ENCODE measurements at regions not wholly inside any gene's neighbourhood (a gene's known extent, or its start where the extent isn't known, plus 50 kb on each side); places are given as distances from the start of the nearest gene placed in this dataset.

GRCh38 chr13:33349288-33349985 is 63.9 kb upstream of the STARD13 start:
- Histone ChIP-seq H4K5ac (ENCODE audit: insufficient read length, low read depth, low read length) (no peak overlapping the region), H3K27ac (ENCODE audit: insufficient read length, low read depth, low read length) (no peak overlapping the region), H3K9me3 (ENCODE audit: control insufficient read depth, low read depth, low read length) (no peaks in the 10 kb centered on the region), H3K79me1 (ENCODE audit: insufficient read depth, low read depth, low read length, poor library complexity, severe bottlenecking) (no peaks in the 10 kb centered on the region), H3K79me2 (ENCODE audit: insufficient read depth, low read length) (no peaks in the 10 kb centered on the region), H3K56ac (ENCODE audit: insufficient read length, low read depth, low read length) (no peak overlapping the region), H3K14ac (ENCODE audit: insufficient read depth, low read length) (no peak overlapping the region), H3K4me2 (ENCODE audit: insufficient read depth, insufficient read length, low read length) (peak overlapping the region; percentile 74), H2BK5ac (ENCODE audit: insufficient read length, low read length) (no peak overlapping the region), H2BK120ac (ENCODE audit: low read depth, low read length, poor library complexity, severe bottlenecking) (no peak overlapping the region), H4K8ac (replicated peaks; ENCODE audit: insufficient read length, low read depth, low read length) (no peak overlapping the region), H3K18ac (ENCODE audit: insufficient read length, low read depth, low read length) (no peak overlapping the region), H3K27me3 (ENCODE audit: insufficient read depth, low read length) (peaks cover 2% of the 10 kb centered on the region; the same call in 1 of the 2 replicates), H3T11ph (ENCODE audit: low read length) (no peak overlapping the region), H2BK12ac (ENCODE audit: insufficient read length, low read depth, low read length) (no peak overlapping the region), H3K9ac (ENCODE audit: extremely low read depth, insufficient read length, low read length) (no peak overlapping the region), H4K20me1 (ENCODE audit: control insufficient read depth, insufficient read depth, insufficient read length) (no peaks in the 10 kb centered on the region), H2BK15ac (ENCODE audit: low read depth, low read length) (no peak overlapping the region), H2BK20ac (ENCODE audit: low read depth, low read length, poor library complexity, severe bottlenecking) (no peak overlapping the region), H3K4ac (ENCODE audit: low read depth, low read length) (no peak overlapping the region), H2AFZ (ENCODE audit: low read length) (no peak overlapping the region), H3K23ac (ENCODE audit: insufficient read length, low read depth, low read length) (no peak overlapping the region), H2AK5ac (ENCODE audit: insufficient read length, low read length) (no peak overlapping the region), H4K91ac (ENCODE audit: insufficient read length, low read depth, low read length) (no peak overlapping the region), H3K23me2 (ENCODE audit: insufficient read length, low read depth, low read length, poor library complexity, severe bottlenecking) (peaks cover 5% of the 10 kb centered on the region), H3K4me1 (ENCODE audit: insufficient read depth, low read length) (no peaks in the 10 kb centered on the region; the same call in 1 of the 2 replicates)
- no peaks in the 10 kb centered on the region; a peak in 2 of 7 replicates for H3K36me3 Mint-ChIP-seq (ENCODE audit: insufficient read depth in 1 of 3, low read depth in 3 of 3)
- no CpG with 5 or more reads among the region's 21 CpGs for WGBS (ENCODE audit: extremely low coverage, insufficient read length, low lambda C conversion rate)
- H3K27me3 Mint-ChIP-seq (ENCODE audit: low read depth): peaks cover 44% of the 10 kb centered on the region
- H3K9me3 Mint-ChIP-seq: 0 out of 5 replicates have a peak, but pooled peaks cover 0 to 2% of the 10 kb centered on the region in 2 experiments
- no peak overlapping the region for H3K27ac Mint-ChIP-seq
- peak overlapping the region; percentile 54 to 76 for H3K4me3 Mint-ChIP-seq
- no peak for TF ChIP-seq CTCF (conservative IDR thresholded peaks at IDR 0.05)
- peaks cover 11 to 14% of the 10 kb centered on the region in 2 experiments for H3K4me1 Mint-ChIP-seq
- peak; percentile 47 for DNase-seq
